Epidermal melanocyte (primary cell): ENCODE measurements at regions not wholly inside any gene's neighbourhood (a gene's known extent, or its start where the extent isn't known, plus 50 kb on each side); places are given as distances from the start of the nearest gene placed in this dataset.

ENCODE experiments used
- DNase-seq: peaks from one replicate; pipeline ENCODE4 v3.0.0; 2011; ENCODE audit warnings: low spot score; ENCODE audit not compliant: insufficient read length

- DNase-seq: no peak
Observed at GRCh38 chr3:5270666-5271371, 83.3 kb downstream of the EDEM1 start.

- DNase-seq: no peak
Observed at GRCh38 chr3:5271372-5271683, 83.8 kb downstream of the EDEM1 start.

GRCh38 chr3:5272387-5272786, 84.9 kb downstream of the EDEM1 start:
- DNase-seq: no peak

- DNase-seq: no peak
Observed at GRCh38 chr3:5274091-5274490, 86.6 kb downstream of the EDEM1 start.

- DNase-seq: no peak
Observed at GRCh38 chr3:5275529-5275928, 88.0 kb downstream of the EDEM1 start.

- no peak for DNase-seq
Observed at GRCh38 chr3:5276934-5277333, 89.4 kb downstream of the EDEM1 start.

GRCh38 chr3:5277612-5278236, 90.2 kb downstream of the EDEM1 start:
- no peak for DNase-seq

- no peak for DNase-seq
Observed at GRCh38 chr3:5278666-5279065, 91.2 kb downstream of the EDEM1 start.

- no peak for DNase-seq
Observed at GRCh38 chr3:5282703-5283102, 95.2 kb downstream of the EDEM1 start.

- no peak for DNase-seq
Observed at GRCh38 chr3:5285439-5285838, 97.9 kb downstream of the EDEM1 start.

- no peak for DNase-seq
Observed at GRCh38 chr3:5290915-5291314, 103.4 kb downstream of the EDEM1 start.

- no peak for DNase-seq
Observed at GRCh38 chr3:5292512-5292911, 105.0 kb downstream of the EDEM1 start.

GRCh38 chr3:5293207-5293606, 105.7 kb downstream of the EDEM1 start:
- no peak for DNase-seq

- DNase-seq: no peak
Observed at GRCh38 chr3:5294356-5294755, 106.8 kb downstream of the EDEM1 start.

GRCh38 chr3:5295191-5295690, 107.7 kb downstream of the EDEM1 start:
- DNase-seq: no peak

GRCh38 chr3:5296362-5296761, 108.9 kb downstream of the EDEM1 start:
- DNase-seq: no peak

GRCh38 chr3:5297895-5298294, 110.4 kb downstream of the EDEM1 start:
- DNase-seq: no peak

GRCh38 chr3:5298453-5298852, 110.9 kb downstream of the EDEM1 start:
- no peak for DNase-seq

GRCh38 chr3:5299161-5299560, 111.7 kb downstream of the EDEM1 start:
- DNase-seq: no peak

- DNase-seq: no peak
Observed at GRCh38 chr3:5300638-5301037, 113.1 kb downstream of the EDEM1 start.

GRCh38 chr3:5301651-5302297, 114.3 kb downstream of the EDEM1 start:
- no peak for DNase-seq

- no peak for DNase-seq
Observed at GRCh38 chr3:5302661-5303060, 115.2 kb downstream of the EDEM1 start.

- no peak for DNase-seq
Observed at GRCh38 chr3:5304188-5304587, 116.7 kb downstream of the EDEM1 start.
